Sigmoid colon (tissue), 4 donors: ENCODE measurements at regions not wholly inside any gene's neighbourhood (a gene's known extent, or its start where the extent isn't known, plus 50 kb on each side); places are given as distances from the start of the nearest gene placed in this dataset.

Source experiments
- CTCF ChIP-seq, 4 experiments: fragments of 450-650 bp in 3 of 4; fragments of 200-600 bp in 1 of 4; IDR thresholded peaks; one replicate each; pipeline ENCODE4 v1.5.1; 2016 to 2019; ENCODE audit warnings: antibody characterized with exemption in 4 of 4, mild to moderate bottlenecking in 3 of 4, moderate library complexity in 2 of 4
- EP300 ChIP-seq, 4 donors: sonication (generic); formaldehyde crosslinking; IDR thresholded peaks; one replicate each; pipeline ENCODE4 v1.6.1; 2017; ENCODE audit warnings: antibody characterized with exemption in 4 of 4
- POLR2A ChIP-seq, 2 donors: fragments of 450-650 bp; IDR thresholded peaks; one replicate each; pipeline ENCODE4 v1.6.1; 2016; ENCODE audit warnings: antibody characterized with exemption in 2 of 2, mild to moderate bottlenecking in 2 of 2, moderate library complexity in 2 of 2
- POLR2AphosphoS5 ChIP-seq, 4 donors: sonication (generic); formaldehyde crosslinking; IDR thresholded peaks; one replicate each; pipeline ENCODE4 v1.6.1; 2017; ENCODE audit warnings: antibody characterized with exemption in 4 of 4

- TF ChIP-seq CTCF (IDR thresholded peaks at IDR 0.05) (no peak), EP300 (IDR thresholded peaks at IDR 0.05) (no peak), POLR2A (IDR thresholded peaks at IDR 0.05) (no peak), POLR2AphosphoS5 (IDR thresholded peaks at IDR 0.05) (no peak)
Observed at GRCh38 chr22:26985206-26985605, 327.8 kb downstream of the MIAT start.
